Mesendoderm (in vitro differentiated cells): ENCODE measurements at regions not wholly inside any gene's neighbourhood (a gene's known extent, or its start where the extent isn't known, plus 50 kb on each side); places are given as distances from the start of the nearest gene placed in this dataset.

ENCODE experiments used
- DNase-seq: peaks from one replicate; pipeline ENCODE4 v3.0.0; 2013
- H2AK5ac ChIP-seq: 2 replicates; pipeline ENCODE4 v1.6.1; 2013; ENCODE audit warnings: low read length, inconsistent platforms
- H2BK120ac ChIP-seq: 2 replicates; pipeline ENCODE4 v1.6.1; 2013; ENCODE audit warnings: low read depth, mild to moderate bottlenecking, low read length, moderate library complexity, mixed read lengths
- H2BK15ac ChIP-seq: replicated peaks from 2 replicates; pipeline ENCODE4 v1.6.1; 2013; ENCODE audit warnings: low read depth, mild to moderate bottlenecking, moderate library complexity
- H2BK5ac ChIP-seq: 2 replicates; pipeline ENCODE4 v1.6.1; 2013; ENCODE audit warnings: low read length, inconsistent platforms
- H3K18ac ChIP-seq: 2 replicates; pipeline ENCODE4 v1.6.1; 2013; ENCODE audit warnings: mild to moderate bottlenecking, low read length, mixed read lengths
- H3K23ac ChIP-seq: one replicate; pipeline ENCODE4 v1.6.1; 2013; ENCODE audit warnings: low read length
- H3K27ac ChIP-seq: 2 replicates; pipeline ENCODE4 v1.5.1; 2013; ENCODE audit warnings: low read depth, mild to moderate bottlenecking, inconsistent platforms, low read length, moderate library complexity
- H3K27me3 ChIP-seq: 2 replicates; pipeline ENCODE4 v1.6.1; 2013; ENCODE audit warnings: low read length, control low read depth, mild to moderate bottlenecking, inconsistent platforms; ENCODE audit not compliant: insufficient read depth, poor library complexity
- H3K36me3 ChIP-seq: 2 replicates; pipeline ENCODE4 v1.6.1; 2013; ENCODE audit warnings: low read length, inconsistent platforms; ENCODE audit not compliant: control insufficient read depth, insufficient read depth
- H3K4ac ChIP-seq: one replicate; pipeline ENCODE4 v1.6.1; 2013; ENCODE audit warnings: low read depth, mild to moderate bottlenecking, low read length, moderate library complexity
- H3K4me1 ChIP-seq: 2 replicates; pipeline ENCODE4 v1.6.1; 2013; ENCODE audit warnings: low read depth, low read length, inconsistent platforms; ENCODE audit not compliant: control insufficient read depth
- H3K4me2 ChIP-seq: 2 replicates; pipeline ENCODE4 v1.6.1; 2013; ENCODE audit warnings: low read length
- H3K4me3 ChIP-seq: 2 replicates; pipeline ENCODE4 v1.5.1; 2013; ENCODE audit warnings: mild to moderate bottlenecking, low read length
- H3K56ac ChIP-seq: one replicate; pipeline ENCODE4 v1.6.1; 2013; ENCODE audit warnings: low read length
- H3K79me1 ChIP-seq: 2 replicates; pipeline ENCODE4 v1.6.1; 2013; ENCODE audit warnings: low read length, inconsistent platforms
- H3K79me2 ChIP-seq: 2 replicates; pipeline ENCODE4 v1.6.1; 2013; ENCODE audit warnings: mild to moderate bottlenecking, low read length; ENCODE audit not compliant: control insufficient read depth, insufficient read depth
- H3K9ac ChIP-seq: 2 replicates; pipeline ENCODE4 v1.6.1; 2013; ENCODE audit warnings: low read length, inconsistent platforms
- H4K5ac ChIP-seq: one replicate; pipeline ENCODE4 v1.6.1; 2013; ENCODE audit warnings: low read length
- H4K8ac ChIP-seq: one replicate; pipeline ENCODE4 v1.6.1; 2013; ENCODE audit warnings: low read depth, mild to moderate bottlenecking, control low read depth, low read length, moderate library complexity
- WGBS: extraction: QIAGEN DNeasy Blood & Tissue Kit; methylation state at CpG from one replicate; pipeline ENCODE4 v1.1.7; 2013; ENCODE audit warnings: low lambda C conversion rate, missing lambda C conversion rate; ENCODE audit not compliant: insufficient coverage; ENCODE audit errors: extremely low coverage; 5-methylcytosine and 5-hydroxymethylcytosine counted together

DNA sequence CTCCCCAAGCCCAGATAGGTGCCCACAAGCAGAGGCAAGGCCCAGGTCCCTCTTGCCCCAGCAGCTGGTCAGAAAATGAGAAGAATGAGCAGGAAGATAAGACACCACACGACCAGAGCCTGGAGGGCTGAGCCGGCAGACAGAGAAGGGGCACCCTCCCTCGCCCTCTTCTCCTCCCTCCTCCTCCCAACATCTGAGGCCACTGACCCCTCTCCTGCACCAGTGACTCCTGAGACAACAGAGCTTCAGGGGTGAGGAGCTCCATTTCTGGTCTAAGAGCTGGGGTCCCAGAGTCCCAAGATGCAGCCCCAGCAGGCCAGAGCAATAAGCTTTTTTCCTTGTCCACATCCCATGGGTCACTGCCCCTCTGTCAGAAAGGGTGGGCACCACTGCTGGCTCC lies 159.2 kb downstream of the TRIM29 start:
- Histone ChIP-seq H3K27me3 (no peaks in the 10 kb centered on the region), H3K4me2 (no peak overlapping the region), H3K79me2 (no peaks in the 10 kb centered on the region), H3K4me1 (peaks cover 4% of the 10 kb centered on the region), H4K8ac (no peak overlapping the region), H3K23ac (no peak overlapping the region), H3K27ac (no peak overlapping the region), H3K79me1 (no peaks in the 10 kb centered on the region), H3K36me3 (no peaks in the 10 kb centered on the region), H2BK5ac (no peak overlapping the region), H2BK120ac (no peak overlapping the region), H3K9ac (no peak overlapping the region), H2BK15ac (no peak overlapping the region), H4K5ac (no peak overlapping the region), H3K4me3 (no peak overlapping the region), H3K56ac (no peak overlapping the region), H2AK5ac (no peak overlapping the region), H3K4ac (no peak overlapping the region), H3K18ac (no peak overlapping the region)
- DNase-seq = no peak
- WGBS = no CpG with 5 or more reads among the region's 3 CpGs

DNA sequence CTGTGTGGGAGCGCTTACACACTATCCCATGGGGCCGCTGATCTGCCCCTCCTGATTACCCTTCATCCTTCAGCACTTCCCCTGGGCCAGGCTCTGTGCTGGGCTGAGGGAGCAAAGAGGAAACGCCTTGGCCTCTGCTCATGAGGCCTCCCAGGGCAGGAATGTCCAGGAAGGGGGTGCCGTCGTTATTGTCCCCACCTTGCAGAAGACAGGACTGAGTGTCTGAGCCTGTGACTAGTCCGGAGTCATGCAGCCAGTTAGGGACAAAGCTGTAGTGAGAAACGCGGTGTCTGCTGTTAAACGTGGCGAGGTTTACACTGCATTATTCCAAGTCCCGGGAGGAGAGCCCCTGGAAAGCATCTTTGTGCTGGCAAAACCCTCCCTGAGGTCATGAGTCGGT lies 160.0 kb downstream of the TRIM29 start:
- Histone ChIP-seq H3K18ac (no peak overlapping the region), H3K4me2 (no peak overlapping the region), H3K27ac (no peak overlapping the region), H2AK5ac (no peak overlapping the region), H3K79me2 (no peaks in the 10 kb centered on the region), H3K4me1 (peaks cover 4% of the 10 kb centered on the region), H3K23ac (no peak overlapping the region), H2BK5ac (no peak overlapping the region), H3K4me3 (no peak overlapping the region), H3K79me1 (no peaks in the 10 kb centered on the region), H3K27me3 (no peaks in the 10 kb centered on the region), H3K9ac (no peak overlapping the region), H3K4ac (no peak overlapping the region), H3K56ac (no peak overlapping the region), H4K8ac (no peak overlapping the region), H3K36me3 (no peaks in the 10 kb centered on the region), H2BK15ac (no peak overlapping the region), H4K5ac (no peak overlapping the region), H2BK120ac (no peak overlapping the region)
- WGBS = no CpG with 5 or more reads among the region's 12 CpGs
- DNase-seq = no peak

DNA sequence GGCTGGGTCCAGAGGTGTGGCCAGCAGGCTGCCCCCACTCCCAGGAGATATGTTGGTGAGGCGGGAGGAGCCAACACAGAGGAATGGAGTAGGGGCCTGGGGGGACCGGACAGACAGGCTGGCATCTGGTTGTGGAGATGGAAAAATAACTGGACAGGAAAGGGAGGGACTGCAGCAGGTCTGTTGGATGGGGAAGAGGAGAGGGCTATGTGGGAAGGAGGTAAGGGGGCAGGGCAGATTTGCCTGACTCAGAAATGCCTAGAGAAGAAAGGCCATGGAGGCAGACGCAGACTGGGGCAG lies 160.4 kb downstream of the TRIM29 start:
- H3K27me3 ChIP-seq = no peaks in the 10 kb centered on the region
- DNase-seq = no peak
- no CpG with 5 or more reads among the region's 3 CpGs for WGBS

DNA sequence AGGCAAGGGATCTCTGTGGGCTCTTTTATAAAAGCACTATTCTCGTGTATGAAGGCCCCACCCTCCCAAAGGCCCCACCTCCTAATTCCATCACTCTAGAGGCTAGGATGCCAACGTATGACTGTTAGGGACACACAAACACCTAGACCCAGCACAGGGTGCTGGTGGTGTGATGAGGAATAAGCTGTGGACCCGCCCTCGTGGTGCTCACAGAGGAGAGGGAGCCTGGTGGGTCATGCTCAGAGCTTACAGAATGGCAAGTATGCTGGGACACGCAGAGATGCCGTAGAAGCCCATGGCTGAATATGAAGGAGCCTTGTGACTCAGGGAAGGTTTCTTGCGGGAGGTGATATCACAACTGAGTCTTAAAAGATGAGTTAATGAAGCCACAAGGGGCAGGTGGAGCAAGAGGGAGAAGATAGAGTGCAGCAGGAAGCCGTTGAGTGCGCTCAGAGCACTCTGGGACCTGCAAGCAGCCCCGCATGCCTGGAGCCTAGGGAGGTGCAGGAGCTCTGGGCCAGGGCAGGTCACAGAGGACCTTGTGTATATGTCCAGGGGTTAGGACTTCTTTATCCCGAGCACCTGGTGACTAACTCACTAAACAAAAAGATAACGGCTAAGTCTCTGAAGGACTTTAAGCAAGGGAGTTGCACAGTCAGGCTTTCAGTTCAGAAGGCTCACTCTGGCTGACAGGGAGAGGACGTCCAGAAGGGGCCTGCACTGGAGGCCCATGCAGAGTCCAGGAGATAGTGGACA lies 160.9 kb downstream of the TRIM29 start:
- no peak overlapping the region for H3K4me2 ChIP-seq
- H3K4me1 ChIP-seq = peaks cover 4% of the 10 kb centered on the region
- no peak overlapping the region for H2BK120ac ChIP-seq
- no peak overlapping the region for H3K4ac ChIP-seq
- no peaks in the 10 kb centered on the region for H3K79me1 ChIP-seq
- H4K5ac ChIP-seq = no peak overlapping the region
- H2BK5ac ChIP-seq = no peak overlapping the region
- H3K79me2 ChIP-seq = no peaks in the 10 kb centered on the region
- no peak overlapping the region for H2AK5ac ChIP-seq
- no peak overlapping the region for H2BK15ac ChIP-seq
- no peak overlapping the region for H3K18ac ChIP-seq
- H3K27me3 ChIP-seq = no peaks in the 10 kb centered on the region
- no peak overlapping the region for H3K4me3 ChIP-seq
- H3K23ac ChIP-seq = no peak overlapping the region
- WGBS = no CpG with 5 or more reads among the region's 13 CpGs
- H3K27ac ChIP-seq = no peak overlapping the region
- H3K56ac ChIP-seq = no peak overlapping the region
- DNase-seq = no peak
- no peak overlapping the region for H3K9ac ChIP-seq
- no peak overlapping the region for H4K8ac ChIP-seq
- no peaks in the 10 kb centered on the region for H3K36me3 ChIP-seq

More for the DNA sequence above, 160.4 kb downstream of the TRIM29 start:
- no peak overlapping the region for H3K4ac ChIP-seq
- H4K5ac ChIP-seq = no peak overlapping the region
- H3K27ac ChIP-seq = no peak overlapping the region
- H3K4me1 ChIP-seq = peaks cover 4% of the 10 kb centered on the region
- no peaks in the 10 kb centered on the region for H3K79me2 ChIP-seq
- no peaks in the 10 kb centered on the region for H3K79me1 ChIP-seq
- H2AK5ac ChIP-seq = no peak overlapping the region
- no peak overlapping the region for H3K56ac ChIP-seq
- no peak overlapping the region for H3K23ac ChIP-seq
- no peak overlapping the region for H2BK120ac ChIP-seq
- H2BK5ac ChIP-seq = no peak overlapping the region
- H3K18ac ChIP-seq = no peak overlapping the region
- no peak overlapping the region for H3K4me2 ChIP-seq
- no peak overlapping the region for H2BK15ac ChIP-seq
- H4K8ac ChIP-seq = no peak overlapping the region
- H3K36me3 ChIP-seq = no peaks in the 10 kb centered on the region
- no peak overlapping the region for H3K4me3 ChIP-seq
- no peak overlapping the region for H3K9ac ChIP-seq

DNA sequence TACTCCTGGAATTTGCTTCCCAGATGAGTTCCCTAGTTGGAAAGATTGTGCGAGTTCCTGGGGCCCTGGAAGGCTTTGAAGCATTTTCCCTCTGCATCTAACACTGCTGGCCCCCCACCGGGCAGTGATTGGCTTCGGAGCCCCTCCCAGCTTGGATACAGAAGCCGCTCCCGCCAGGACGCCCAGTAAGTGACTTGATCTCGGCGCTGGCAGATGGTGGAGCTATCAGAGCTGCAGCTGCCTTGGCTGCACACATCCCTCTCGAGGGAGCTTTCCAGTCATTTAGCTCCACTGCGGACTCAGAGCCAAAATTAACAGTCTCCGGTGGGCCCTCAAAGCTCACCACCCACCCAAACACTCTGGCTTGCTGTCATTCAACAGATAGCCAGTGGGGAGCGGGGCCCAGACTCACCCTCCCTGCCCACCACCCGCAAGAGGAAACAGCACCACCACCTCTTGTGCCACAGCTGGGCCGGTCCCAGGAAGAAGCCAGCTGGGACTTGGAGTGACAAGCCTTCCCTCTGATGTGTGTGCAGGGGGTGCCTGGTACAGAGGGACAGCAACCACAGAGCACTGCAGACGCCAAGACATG lies 162.3 kb downstream of the TRIM29 start:
- Histone ChIP-seq H3K79me2 (no peaks in the 10 kb centered on the region), H2BK120ac (no peak overlapping the region), H3K4ac (no peak overlapping the region), H3K56ac (no peak overlapping the region), H4K5ac (no peak overlapping the region), H3K4me3 (no peak overlapping the region), H2BK15ac (no peak overlapping the region), H3K4me2 (no peak overlapping the region), H4K8ac (no peak overlapping the region), H3K27me3 (no peaks in the 10 kb centered on the region), H3K4me1 (peaks cover 4% of the 10 kb centered on the region), H3K18ac (no peak overlapping the region), H3K9ac (no peak overlapping the region), H2AK5ac (no peak overlapping the region), H3K27ac (no peak overlapping the region), H3K36me3 (no peaks in the 10 kb centered on the region), H3K79me1 (no peaks in the 10 kb centered on the region), H3K23ac (no peak overlapping the region), H2BK5ac (no peak overlapping the region)
- DNase-seq = peak; percentile 94
- no CpG with 5 or more reads among the region's 15 CpGs for WGBS

DNA sequence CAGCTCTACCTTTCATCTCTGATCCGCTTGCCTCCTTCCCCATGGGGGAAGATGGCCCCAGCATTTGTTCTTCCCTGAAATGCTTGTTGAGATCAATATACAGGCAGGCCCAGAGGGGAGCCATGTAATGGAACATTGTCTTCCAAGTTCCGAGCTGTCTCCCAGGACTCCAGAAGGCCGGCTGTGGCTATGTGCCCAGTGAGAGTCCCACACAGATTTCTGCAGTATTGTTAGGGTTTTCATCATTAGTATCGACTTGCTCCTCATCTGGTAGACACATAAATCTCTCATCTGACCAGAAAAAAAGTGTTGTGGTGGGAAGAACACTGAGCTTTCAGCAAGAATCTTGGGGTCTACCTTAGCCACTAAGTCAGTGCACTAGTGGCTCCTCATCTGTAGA lies 163.4 kb downstream of the TRIM29 start:
- Histone ChIP-seq H3K4me1 (peaks cover 4% of the 10 kb centered on the region), H3K4me3 (no peak overlapping the region), H3K4ac (no peak overlapping the region), H2AK5ac (no peak overlapping the region), H3K4me2 (no peak overlapping the region), H4K5ac (no peak overlapping the region), H3K23ac (no peak overlapping the region), H3K79me1 (no peaks in the 10 kb centered on the region), H2BK15ac (no peak overlapping the region), H3K18ac (no peak overlapping the region), H4K8ac (no peak overlapping the region), H3K9ac (no peak overlapping the region), H3K79me2 (no peaks in the 10 kb centered on the region), H3K56ac (no peak overlapping the region), H3K27me3 (no peaks in the 10 kb centered on the region), H3K27ac (no peak overlapping the region), H2BK5ac (no peak overlapping the region), H3K36me3 (no peaks in the 10 kb centered on the region), H2BK120ac (no peak overlapping the region)
- DNase-seq = no peak
- no CpG with 5 or more reads among the region's 4 CpGs for WGBS
